BJ (cell line): ENCODE measurements at regions not wholly inside any gene's neighbourhood (a gene's known extent, or its start where the extent isn't known, plus 50 kb on each side); places are given as distances from the start of the nearest gene placed in this dataset.
"Not testable (repeated sequence)": the region's sequence is repeated elsewhere in the genome, so short reads cannot be mapped to it uniquely, and the experiment has no call there.

Source experiments
- CTCF ChIA-PET: fragments of 350-600 bp; formaldehyde crosslinking; extraction: SDS; loops from one replicate; lab custom pipeline; 2021; ENCODE audit warnings: antibody characterized with exemption, inconsistent platforms; lab: Yijun Ruan, JAX
- POLR2A ChIA-PET: fragments of 300-600 bp; sonication (Branson Sonifier 250); formaldehyde crosslinking; extraction: SDS; loops from one replicate; lab custom pipeline; 2021; ENCODE audit warnings: antibody characterized with exemption; lab: Charles Lee
- DNase-seq: peaks from one replicate; pipeline ENCODE4 v3.0.0-alpha.2; 2011; ENCODE audit warnings: low read depth
- H3K27me3 ChIP-seq: 2 replicates; pipeline ENCODE4 v1.6.0; 2011; ENCODE audit warnings: low read length; ENCODE audit not compliant: control insufficient read depth, insufficient read depth
- H3K36me3 ChIP-seq: 2 replicates; pipeline ENCODE4 v1.5.1; 2011; ENCODE audit warnings: low read length; ENCODE audit not compliant: control insufficient read depth, insufficient read depth
- H3K4me3 ChIP-seq: 2 replicates; pipeline ENCODE4 v1.5.1; 2011; ENCODE audit warnings: low read depth, mild to moderate bottlenecking, control low read depth, low read length
- CTCF ChIP-seq: IDR thresholded peaks from 2 replicates; pipeline ENCODE4 v1.5.1; 2011; ENCODE audit warnings: low read depth, mild to moderate bottlenecking, control low read depth, inconsistent platforms, low read length, moderate library complexity; ENCODE audit not compliant: insufficient read depth

DNA sequence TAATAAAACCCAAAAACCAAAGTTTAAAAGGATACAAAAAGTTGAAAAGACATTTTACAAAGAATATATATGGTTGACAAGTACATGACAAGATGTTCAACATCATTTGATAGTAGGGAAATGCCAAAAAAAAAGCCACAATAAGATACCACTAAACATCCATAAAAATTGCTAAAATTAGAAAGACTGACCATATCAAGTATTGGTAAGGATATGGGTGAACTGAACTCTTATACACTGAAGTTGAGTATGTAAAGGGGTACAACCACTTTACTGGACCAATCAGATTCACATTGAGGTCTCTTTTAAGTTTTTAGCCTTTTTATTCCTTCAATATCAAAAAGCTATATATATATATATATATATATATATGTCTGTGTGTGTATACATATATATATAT lies 190.5 kb upstream of the P2RY1 start:
- CTCF ChIA-PET: no interaction called here
- POLR2A ChIA-PET: no interaction called here
- no peak for TF ChIP-seq CTCF
- no peak for DNase-seq
- no peak overlapping the region for H3K4me3 ChIP-seq
- H3K36me3 ChIP-seq: no peaks in the 10 kb centered on the region
- no peaks in the 10 kb centered on the region for H3K27me3 ChIP-seq

GRCh38 chr3:152646004-152646403 lies 188.9 kb upstream of the P2RY1 start:
- H3K4me3 ChIP-seq: no peak overlapping the region
- ChIA-PET CTCF (interaction anchor here (1.0 kb wide), 1 partner anchor 15 kb away, joined by 3 read pairs; no protein-coding TSS in a partner anchor), POLR2A (no interaction called here)
- no peak for DNase-seq
- TF ChIP-seq CTCF: no peak
- H3K27me3 ChIP-seq: no peaks in the 10 kb centered on the region
- H3K36me3 ChIP-seq: no peaks in the 10 kb centered on the region

GRCh38 chr3:152650177-152650576 lies 184.8 kb upstream of the P2RY1 start:
- DNase-seq: no peak
- TF ChIP-seq CTCF: no peak
- Histone ChIP-seq H3K36me3 (no peaks in the 10 kb centered on the region), H3K27me3 (no peaks in the 10 kb centered on the region), H3K4me3 (no peak overlapping the region)
- ChIA-PET CTCF (interaction anchor here (1.6 kb wide), 1 partner anchor 11 kb away, joined by 6 read pairs; no protein-coding TSS in a partner anchor), POLR2A (no interaction called here)

- POLR2A ChIA-PET, DNase-seq, H3K27me3 ChIP-seq, H3K36me3 ChIP-seq, H3K4me3 ChIP-seq: not testable (repeated sequence)
- CTCF ChIA-PET: interaction anchor here (1.6 kb wide), 1 partner anchor 10 kb away, joined by 6 read pairs; no protein-coding TSS in a partner anchor
Observed at GRCh38 chr3:152650923-152651322, 184.0 kb upstream of the P2RY1 start.

DNA sequence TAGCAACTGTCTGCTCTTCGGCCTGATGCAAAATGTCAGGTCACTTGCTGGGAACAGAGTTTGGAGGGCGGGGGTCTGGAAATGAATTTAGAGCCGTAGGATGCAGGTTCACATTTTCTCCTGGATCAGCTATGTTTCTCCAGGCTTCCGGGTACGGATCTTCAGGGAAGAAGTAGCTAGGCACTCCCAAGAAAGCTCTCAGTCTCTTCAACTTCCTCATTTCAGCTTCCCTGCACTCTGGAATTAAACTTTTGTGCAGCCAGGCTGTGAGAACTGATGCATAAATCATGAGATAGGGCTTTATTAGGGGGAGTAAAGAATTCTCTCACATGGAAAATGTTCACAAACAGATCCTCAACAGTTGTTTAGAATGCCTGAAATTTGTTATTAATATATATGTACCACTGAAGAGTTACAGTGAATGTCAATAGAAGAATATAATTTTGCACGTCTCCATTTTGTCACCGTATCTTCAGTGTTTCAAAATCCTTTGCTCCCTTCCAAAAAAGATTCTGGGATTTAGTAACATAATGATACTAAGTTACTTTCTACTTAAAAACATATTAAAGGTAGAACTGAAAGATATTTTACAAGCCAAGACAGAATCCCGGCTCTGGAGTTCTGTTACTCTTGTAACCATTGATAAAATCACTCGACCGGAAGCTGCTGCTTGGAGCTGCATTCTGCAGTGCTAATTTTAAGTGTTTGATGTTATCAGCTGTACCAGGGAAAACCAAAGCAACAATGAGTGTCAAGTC lies 178.5 kb upstream of the P2RY1 start:
- Histone ChIP-seq H3K36me3 (no peaks in the 10 kb centered on the region), H3K27me3 (no peaks in the 10 kb centered on the region), H3K4me3 (no peak overlapping the region)
- no peak for TF ChIP-seq CTCF
- no peak for DNase-seq
- ChIA-PET CTCF (no interaction called here), POLR2A (no interaction called here)

DNA sequence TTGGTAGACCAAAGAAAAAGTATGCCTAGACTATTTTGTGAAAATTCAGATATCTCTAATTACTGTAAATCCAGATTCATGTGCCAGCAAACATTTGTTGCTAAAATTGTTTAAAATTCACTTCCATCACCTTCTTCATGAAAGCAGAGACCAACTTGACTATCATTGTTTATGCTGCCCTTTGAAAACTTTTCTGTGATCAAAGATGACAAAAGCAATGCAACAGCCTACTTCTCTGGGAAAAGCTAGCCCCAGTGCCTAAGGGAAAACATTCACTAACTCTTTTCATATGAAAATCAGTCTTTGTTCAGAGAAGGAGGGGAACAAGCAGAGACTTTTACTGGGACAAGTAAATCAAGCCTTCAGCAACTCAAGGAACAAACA lies 178.0 kb upstream of the P2RY1 start:
- ChIA-PET POLR2A (no interaction called here), CTCF (no interaction called here)
- TF ChIP-seq CTCF: no peak
- H3K27me3 ChIP-seq: no peaks in the 10 kb centered on the region
- no peaks in the 10 kb centered on the region for H3K36me3 ChIP-seq
- no peak for DNase-seq
- no peak overlapping the region for H3K4me3 ChIP-seq
